Brain microvascular endothelial cell (primary cell): ENCODE measurements at regions not wholly inside any gene's neighbourhood (a gene's known extent, or its start where the extent isn't known, plus 50 kb on each side); places are given as distances from the start of the nearest gene placed in this dataset.

Experiments used
- DNase-seq: peaks from one replicate; pipeline ENCODE4 v3.0.0-alpha.2; 2020
- H3K27ac ChIP-seq: fragments of 250-450 bp; sonication (Bioruptor Pico); 2 replicates; pipeline ENCODE4 v1.5.1; 2020; ENCODE audit warnings: mild to moderate bottlenecking, moderate library complexity
- H3K27me3 ChIP-seq: fragments of 250-450 bp; sonication (Bioruptor Pico); replicated peaks from 2 replicates; pipeline ENCODE4 v1.5.1; 2020; ENCODE audit warnings: mild to moderate bottlenecking
- H3K36me3 ChIP-seq: fragments of 250-450 bp; sonication (Bioruptor Pico); replicated peaks from 2 replicates; pipeline ENCODE4 v1.5.1; 2020; ENCODE audit warnings: mild to moderate bottlenecking
- H3K4me3 ChIP-seq: 2 replicates; pipeline ENCODE4 v1.5.1; 2011; ENCODE audit warnings: low read depth, mild to moderate bottlenecking, control low read depth, low read length, moderate library complexity
- in situ Hi-C: cut with HindIII; loops from 2 replicates; pipeline ENCODE4 v1.10.0; 2017; ENCODE audit warnings: low sequenced_read_pairs, low pct_ligation_motif_present
- TF ChIP-seq, protein P1 (sequence below): IDR thresholded peaks from 2 replicates; pipeline ENCODE4 v1.5.1; 2011; ENCODE audit warnings: low read depth, mild to moderate bottlenecking, moderate library complexity, low read length, control low read depth, inconsistent platforms; ENCODE audit errors: missing control alignments

DNA sequence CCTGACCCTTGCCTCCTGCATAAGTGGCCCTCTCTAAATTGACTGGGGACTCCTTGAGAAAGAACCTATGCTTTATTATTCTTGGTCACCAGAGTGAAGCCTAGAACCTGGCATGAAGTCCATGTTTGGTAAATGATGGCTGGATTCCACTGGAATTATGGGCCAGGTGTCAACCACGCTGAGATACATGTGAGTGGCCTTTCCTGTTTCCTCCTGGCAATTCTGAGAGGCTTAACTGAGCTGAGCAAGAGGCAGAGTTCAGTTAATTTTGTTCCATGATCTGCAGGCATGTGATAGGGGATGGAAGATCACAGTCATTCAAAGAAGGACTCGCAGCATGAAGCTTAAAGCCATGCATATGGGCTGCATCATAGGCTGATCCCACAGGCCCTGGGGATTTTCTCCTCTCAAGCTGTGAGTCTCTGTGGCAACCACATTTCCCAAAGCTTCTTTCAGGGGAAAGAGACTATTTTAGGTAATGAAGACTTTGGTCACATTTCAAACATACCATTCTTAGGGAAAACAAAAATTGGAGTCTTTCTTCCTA lies 69.4 kb upstream of the CLNK start:
- Histone ChIP-seq H3K4me3 (no peak overlapping the region), H3K27me3 (no peaks in the 10 kb centered on the region), H3K36me3 (no peaks in the 10 kb centered on the region), H3K27ac (no peak overlapping the region)
- in situ Hi-C loops, result no loop called here
- TF ChIP-seq, protein P1, sequence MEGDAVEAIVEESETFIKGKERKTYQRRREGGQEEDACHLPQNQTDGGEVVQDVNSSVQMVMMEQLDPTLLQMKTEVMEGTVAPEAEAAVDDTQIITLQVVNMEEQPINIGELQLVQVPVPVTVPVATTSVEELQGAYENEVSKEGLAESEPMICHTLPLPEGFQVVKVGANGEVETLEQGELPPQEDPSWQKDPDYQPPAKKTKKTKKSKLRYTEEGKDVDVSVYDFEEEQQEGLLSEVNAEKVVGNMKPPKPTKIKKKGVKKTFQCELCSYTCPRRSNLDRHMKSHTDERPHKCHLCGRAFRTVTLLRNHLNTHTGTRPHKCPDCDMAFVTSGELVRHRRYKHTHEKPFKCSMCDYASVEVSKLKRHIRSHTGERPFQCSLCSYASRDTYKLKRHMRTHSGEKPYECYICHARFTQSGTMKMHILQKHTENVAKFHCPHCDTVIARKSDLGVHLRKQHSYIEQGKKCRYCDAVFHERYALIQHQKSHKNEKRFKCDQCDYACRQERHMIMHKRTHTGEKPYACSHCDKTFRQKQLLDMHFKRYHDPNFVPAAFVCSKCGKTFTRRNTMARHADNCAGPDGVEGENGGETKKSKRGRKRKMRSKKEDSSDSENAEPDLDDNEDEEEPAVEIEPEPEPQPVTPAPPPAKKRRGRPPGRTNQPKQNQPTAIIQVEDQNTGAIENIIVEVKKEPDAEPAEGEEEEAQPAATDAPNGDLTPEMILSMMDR, result no peak
- no peak for DNase-seq

DNA sequence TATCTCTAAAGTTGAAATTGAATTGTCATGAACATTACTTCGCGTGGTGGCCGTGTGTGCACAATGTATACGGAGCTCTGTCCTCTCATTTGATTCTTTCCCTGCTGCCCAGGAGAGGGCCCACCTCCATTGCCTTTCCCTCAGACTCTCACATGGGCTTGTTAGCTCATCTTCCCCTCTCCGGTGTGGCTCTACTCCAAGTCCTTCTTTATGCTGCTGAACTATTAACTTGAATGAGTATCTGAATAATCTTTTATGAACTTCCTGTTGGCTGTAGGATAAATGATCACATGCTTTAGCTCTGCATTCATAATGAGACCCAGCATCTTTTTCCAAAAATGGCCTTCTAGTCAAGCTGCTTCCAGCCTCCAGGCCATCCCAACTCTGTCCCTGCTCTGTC lies 68.8 kb upstream of the CLNK start:
- DNase-seq, result no peak
- Histone ChIP-seq H3K27me3 (no peaks in the 10 kb centered on the region), H3K27ac (no peak overlapping the region), H3K4me3 (no peak overlapping the region), H3K36me3 (no peaks in the 10 kb centered on the region)
- TF ChIP-seq, protein P1, result no peak
- in situ Hi-C loops, result no loop called here

DNA sequence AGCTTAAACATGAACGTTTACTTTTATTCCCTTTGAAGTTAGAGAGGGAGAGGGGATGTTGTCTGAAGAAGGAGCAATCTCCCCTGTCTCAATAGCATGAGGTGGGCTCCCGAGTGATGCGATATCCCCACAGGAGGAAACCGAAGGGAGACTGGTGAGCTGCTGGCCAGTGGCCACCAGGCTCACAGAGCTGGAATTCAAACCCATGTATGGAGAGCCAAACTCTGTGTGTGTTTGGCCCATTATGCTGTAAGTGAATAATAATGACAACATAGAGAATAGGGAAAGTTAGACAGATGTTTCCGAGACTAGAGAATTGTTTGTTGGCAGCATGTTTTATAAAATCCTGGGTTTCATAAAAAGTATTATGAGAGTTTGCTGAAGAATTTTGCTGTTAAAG lies 66.1 kb upstream of the CLNK start:
- Histone ChIP-seq H3K27me3 (no peaks in the 10 kb centered on the region), H3K27ac (no peak overlapping the region), H3K4me3 (no peak overlapping the region), H3K36me3 (no peaks in the 10 kb centered on the region)
- no peak for DNase-seq
- TF ChIP-seq, protein P1, result no peak
- in situ Hi-C loops, result no loop called here

DNA sequence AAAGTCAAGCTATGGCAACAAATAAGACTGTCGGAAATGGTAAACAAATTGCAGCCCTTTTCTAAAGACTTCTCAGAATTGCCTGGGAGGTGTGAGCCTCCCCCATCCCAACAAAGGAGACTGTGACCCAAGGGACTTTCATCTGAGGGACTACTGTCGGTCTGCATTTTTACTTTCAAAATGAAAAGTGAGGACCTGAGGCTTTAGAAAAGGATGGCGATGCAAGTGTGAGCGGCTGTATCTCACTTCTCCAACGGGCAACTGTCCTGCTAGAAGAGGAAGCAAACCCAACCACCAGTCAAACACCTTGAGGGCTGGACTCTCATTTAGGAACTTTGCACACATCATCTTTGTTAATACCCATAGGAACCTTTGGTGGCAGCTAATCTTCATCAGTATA lies 62.6 kb upstream of the CLNK start:
- Histone ChIP-seq H3K36me3 (no peaks in the 10 kb centered on the region), H3K4me3 (no peak overlapping the region), H3K27me3 (no peaks in the 10 kb centered on the region), H3K27ac (no peak overlapping the region)
- TF ChIP-seq, protein P1, result no peak
- no peak for DNase-seq
- in situ Hi-C loops, result no loop called here

DNA sequence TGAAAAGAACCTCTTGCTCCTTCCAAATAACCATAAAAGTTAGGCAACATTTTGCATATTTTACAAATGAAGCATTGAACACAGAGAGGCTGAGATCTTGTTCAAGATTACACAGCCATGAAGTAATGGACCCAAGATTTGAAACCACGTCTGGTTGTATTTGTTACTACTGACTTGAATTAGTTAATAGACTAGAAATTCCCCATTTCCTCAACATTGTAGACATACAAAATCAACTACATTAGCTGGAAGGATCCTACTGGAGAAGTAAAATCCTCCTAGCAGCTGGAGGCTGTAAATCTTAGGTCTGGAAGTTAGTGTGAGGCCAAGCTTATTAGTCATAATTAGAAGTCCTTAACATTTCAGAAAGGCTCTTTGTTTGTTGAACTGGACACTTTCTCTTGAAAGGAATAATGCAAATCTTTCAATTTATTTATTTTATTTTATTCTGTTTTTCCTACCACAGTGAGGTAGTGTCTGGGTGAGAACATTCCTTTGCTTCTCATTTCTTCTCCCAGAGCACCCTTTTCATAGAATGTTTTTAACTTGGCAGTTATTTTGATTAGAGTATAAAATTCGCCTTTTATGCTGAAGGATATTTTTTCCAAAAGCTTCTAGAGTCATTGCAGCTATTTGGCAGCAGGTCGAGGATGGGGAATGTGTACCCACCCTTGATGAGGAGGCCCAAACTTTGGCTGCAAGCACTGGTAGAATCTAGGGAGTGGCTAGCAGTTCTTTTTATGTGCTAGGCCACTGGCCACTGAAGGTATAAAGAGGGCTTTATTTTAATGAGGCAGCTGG lies 62.0 kb upstream of the CLNK start:
- H3K4me3 ChIP-seq, result no peak overlapping the region
- H3K27ac ChIP-seq, result no peak overlapping the region
- in situ Hi-C loops, result no loop called here
- TF ChIP-seq, protein P1, result no peak
- no peaks in the 10 kb centered on the region for H3K36me3 ChIP-seq
- H3K27me3 ChIP-seq, result no peaks in the 10 kb centered on the region
- no peak for DNase-seq

DNA sequence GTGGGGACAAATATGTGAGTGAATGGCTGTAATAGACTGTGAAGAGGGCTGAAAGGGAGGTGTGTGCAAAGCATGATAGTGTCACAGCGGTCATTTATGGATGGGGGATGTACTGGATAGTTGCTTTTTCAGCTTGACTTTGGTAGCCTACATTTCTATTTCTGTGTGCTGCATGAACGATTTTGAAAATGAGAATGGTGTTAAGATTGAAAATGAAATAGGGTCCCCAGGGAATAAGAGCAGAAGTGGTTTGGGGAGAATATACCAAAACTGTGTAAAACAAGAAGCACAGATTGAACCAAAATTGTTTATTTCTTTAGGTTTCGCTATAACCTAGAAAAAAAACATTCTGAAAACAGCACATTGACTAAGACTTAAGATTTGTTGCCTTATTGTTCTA lies 58.8 kb upstream of the CLNK start:
- TF ChIP-seq, protein P1, result no peak
- Histone ChIP-seq H3K27me3 (no peaks in the 10 kb centered on the region), H3K27ac (no peak overlapping the region)

More for the DNA sequence above, 58.8 kb upstream of the CLNK start:
- H3K4me3 ChIP-seq, result no peak overlapping the region
- H3K36me3 ChIP-seq, result no peaks in the 10 kb centered on the region
- in situ Hi-C loops, result no loop called here
- DNase-seq, result no peak
